Naive thymus-derived CD8-positive, alpha-beta T cell (primary cell): ENCODE measurements at regions not wholly inside any gene's neighbourhood (a gene's known extent, or its start where the extent isn't known, plus 50 kb on each side); places are given as distances from the start of the nearest gene placed in this dataset.

Experiments used
- ATAC-seq, 2 donors: fragments of 150-1000 bp; cut with Tn5 transposase in 1 of 2; sonication (Bioruptor Pico), chemical (Tn5 transposase) in 1 of 2; 1 replicate in 1 of 2; 2 replicates in 1 of 2; pipeline ENCODE4 v1.10.0; 2021; ENCODE audit warnings: mild to moderate bottlenecking in 2 of 2, moderate library complexity in 2 of 2
- POLR2A ChIA-PET: fragments of 350-600 bp; sonication (Branson Sonifier 250); formaldehyde crosslinking; loops from one replicate; lab custom pipeline; 2021; ENCODE audit warnings: antibody characterized with exemption; lab: Charles Lee
- DNase-seq, 10 donors: peaks; one replicate each; pipeline versions ENCODE4 v3.0.0 to v3.0.0-alpha.2; 2020 to 2022
- H3K27ac Mint-ChIP-seq, 10 donors: one replicate each; pipeline ENCODE4 v1.8.0; 2020 to 2022; ENCODE audit warnings: mild to moderate bottlenecking in 10 of 10, mixed read lengths in 10 of 10, moderate library complexity in 4 of 10, inconsistent platforms in 1 of 10
- H3K27me3 Mint-ChIP-seq, 5 donors: one replicate each; pipeline ENCODE4 v1.8.0; 2021 to 2022; ENCODE audit warnings: mixed read lengths in 5 of 5
- H3K36me3 Mint-ChIP-seq, 3 donors: one replicate each; pipeline ENCODE4 v1.8.0; 2020 to 2022; ENCODE audit warnings: mixed read lengths in 3 of 3, mild to moderate bottlenecking in 2 of 3, inconsistent platforms in 1 of 3
- H3K4me1 Mint-ChIP-seq, 4 donors: one replicate each; pipeline ENCODE4 v1.8.0; 2021 to 2022; ENCODE audit warnings: mixed read lengths in 4 of 4
- H3K4me3 Mint-ChIP-seq, 10 donors: one replicate each; pipeline ENCODE4 v1.8.0; 2020 to 2022; ENCODE audit warnings: mild to moderate bottlenecking in 10 of 10, mixed read lengths in 10 of 10, moderate library complexity in 6 of 10, inconsistent platforms in 1 of 10
- H3K9me3 Mint-ChIP-seq, 9 donors: one replicate each; pipeline ENCODE4 v1.8.0; 2020 to 2022; ENCODE audit warnings: mixed read lengths in 9 of 9, mild to moderate bottlenecking in 3 of 9, inconsistent platforms in 1 of 9, moderate library complexity in 1 of 9

- no peaks in the 10 kb centered on the region for H3K4me1 Mint-ChIP-seq
- H3K27ac Mint-ChIP-seq, result no peak overlapping the region
- DNase-seq, result no peak
- H3K9me3 Mint-ChIP-seq, result no peaks in the 10 kb centered on the region
- POLR2A ChIA-PET, result no interaction called here
- no peak for ATAC-seq
- peaks cover 0 to 29% (median 4%) of the 10 kb centered on the region in 5 donors for H3K27me3 Mint-ChIP-seq
- no peaks in the 10 kb centered on the region for H3K36me3 Mint-ChIP-seq
- H3K4me3 Mint-ChIP-seq, result no peak overlapping the region
Observed at GRCh38 chr6:98724537-98724936, 109.8 kb upstream of the POU3F2 start.

DNA sequence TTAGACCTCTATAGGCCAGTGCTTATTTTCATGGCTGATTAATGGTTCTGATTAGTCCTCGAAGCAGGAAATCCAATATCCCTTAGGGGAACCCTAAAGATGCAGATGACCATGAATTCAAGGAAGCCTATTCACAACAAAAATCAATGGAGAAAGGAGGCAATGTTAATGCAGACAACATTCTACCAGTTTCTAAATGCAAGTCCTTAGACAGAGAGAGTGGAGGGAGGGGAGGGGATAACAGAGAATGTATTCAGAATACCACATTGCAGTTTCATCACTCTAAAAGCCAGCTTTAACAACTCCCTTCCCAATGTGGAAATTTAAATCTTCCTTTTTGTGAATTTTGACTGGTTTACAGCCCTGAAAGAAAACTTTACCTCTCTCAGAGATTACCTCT is 87.1 kb upstream of the POU3F2 start:
- H3K4me3 Mint-ChIP-seq, result no peak overlapping the region
- no peaks in the 10 kb centered on the region for H3K36me3 Mint-ChIP-seq
- no peaks in the 10 kb centered on the region for H3K4me1 Mint-ChIP-seq
- POLR2A ChIA-PET, result no interaction called here
- no peak for DNase-seq
- H3K9me3 Mint-ChIP-seq, result peaks cover 0 to 15% (median 2%) of the 10 kb centered on the region in 9 donors
- H3K27me3 Mint-ChIP-seq, result peaks cover 0 to 16% (median 5%) of the 10 kb centered on the region in 5 donors
- H3K27ac Mint-ChIP-seq, result no peak overlapping the region
- no peak for ATAC-seq

DNA sequence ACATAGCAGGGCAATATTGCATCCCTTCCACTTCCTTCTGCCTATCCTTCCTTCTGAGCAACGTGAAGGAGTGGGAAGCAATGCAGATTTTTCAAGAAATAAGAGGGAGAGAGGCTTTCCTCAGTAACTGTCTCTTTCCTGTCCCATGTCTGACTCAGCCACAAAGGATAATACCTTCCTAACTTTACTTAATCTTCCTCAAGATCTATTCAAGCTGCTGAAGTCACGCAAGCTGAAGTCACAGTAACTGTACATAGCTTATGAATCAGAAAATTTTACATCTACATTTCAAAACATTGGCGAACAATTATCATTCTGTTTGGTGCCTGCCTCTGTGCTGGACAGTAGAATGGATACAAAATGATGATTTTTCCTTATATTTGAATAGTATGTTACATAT is 86.4 kb upstream of the POU3F2 start:
- H3K36me3 Mint-ChIP-seq, result no peaks in the 10 kb centered on the region
- POLR2A ChIA-PET, result no interaction called here
- H3K4me1 Mint-ChIP-seq, result no peaks in the 10 kb centered on the region
- no peak overlapping the region for H3K4me3 Mint-ChIP-seq
- no peak overlapping the region for H3K27ac Mint-ChIP-seq
- no peak for ATAC-seq
- peaks cover 0 to 18% (median 5%) of the 10 kb centered on the region in 5 donors for H3K27me3 Mint-ChIP-seq
- no peak for DNase-seq
- peaks cover 0 to 20% (median 4%) of the 10 kb centered on the region in 9 donors for H3K9me3 Mint-ChIP-seq

- no peak for DNase-seq
- Mint-ChIP-seq H3K27me3 (peaks cover 12 to 37% (median 17%) of the 10 kb centered on the region in 5 donors), H3K4me1 (peaks cover 2 to 7% (median 2%) of the 10 kb centered on the region in 4 donors), H3K27ac (no peak overlapping the region), H3K36me3 (peaks cover 0 to 15% (median 3%) of the 10 kb centered on the region in 3 donors), H3K9me3 (peaks cover 0 to 7% (median 0%) of the 10 kb centered on the region in 9 donors), H3K4me3 (no peak overlapping the region)
- POLR2A ChIA-PET, result no interaction called here
- no peak for ATAC-seq
Observed at GRCh38 chr6:98759459-98759858, 74.9 kb upstream of the POU3F2 start.

DNA sequence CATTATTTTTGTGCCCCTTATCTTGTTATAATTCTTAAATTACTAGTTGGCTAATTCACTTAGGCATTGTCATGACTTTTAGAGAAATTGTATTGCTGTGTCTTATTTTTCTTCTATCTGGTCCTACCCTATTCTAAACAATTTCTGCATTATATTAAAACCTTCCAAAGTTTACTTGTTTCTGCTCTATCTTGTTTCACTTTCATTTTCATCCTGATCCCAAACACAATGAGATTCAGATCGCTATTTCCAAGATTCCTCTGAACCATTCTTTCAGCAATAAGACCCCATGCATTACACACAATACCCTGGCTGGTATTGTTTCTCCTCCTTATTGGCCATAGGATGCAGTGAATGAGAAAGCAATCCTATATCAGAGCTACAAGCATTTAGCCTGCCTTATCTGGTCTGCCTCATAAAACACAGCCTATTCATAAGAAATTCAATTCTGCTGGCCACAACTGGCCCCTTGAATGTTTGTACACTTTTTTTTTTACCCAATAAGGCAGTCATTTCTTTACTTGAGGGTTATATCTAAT is 69.9 kb upstream of the POU3F2 start:
- H3K27ac Mint-ChIP-seq, result no peak overlapping the region
- peaks cover 0 to 7% (median 0%) of the 10 kb centered on the region in 9 donors for H3K9me3 Mint-ChIP-seq
- ATAC-seq (no peak), DNase-seq (no peak)
- peaks cover 0 to 15% (median 3%) of the 10 kb centered on the region in 3 donors for H3K36me3 Mint-ChIP-seq
- H3K4me1 Mint-ChIP-seq, result peaks cover 2 to 10% (median 4%) of the 10 kb centered on the region in 4 donors
- H3K4me3 Mint-ChIP-seq, result peak overlapping the region; percentile 21 to 76 (median 43)
- POLR2A ChIA-PET, result no interaction called here
- peaks cover 19 to 51% (median 27%) of the 10 kb centered on the region in 5 donors for H3K27me3 Mint-ChIP-seq

GRCh38 chr6:98769546-98769945 is 64.8 kb upstream of the POU3F2 start:
- Mint-ChIP-seq H3K4me3 (no peak overlapping the region), H3K27me3 (peaks cover 12 to 56% (median 27%) of the 10 kb centered on the region in 5 donors), H3K4me1 (peaks cover 0 to 2% (median under 1%) of the 10 kb centered on the region in 4 donors), H3K9me3 (no peaks in the 10 kb centered on the region), H3K27ac (no peak overlapping the region), H3K36me3 (no peaks in the 10 kb centered on the region)
- DNase-seq (no peak), ATAC-seq (no peak)
- POLR2A ChIA-PET, result no interaction called here

- ATAC-seq (no peak), DNase-seq (no peak)
- Mint-ChIP-seq H3K4me1 (no peaks in the 10 kb centered on the region), H3K36me3 (no peaks in the 10 kb centered on the region), H3K27ac (peak overlapping the region in 1 of 10 donors; percentile 24), H3K27me3 (peaks cover 13 to 28% (median 23%) of the 10 kb centered on the region in 5 donors), H3K4me3 (no peak overlapping the region), H3K9me3 (no peaks in the 10 kb centered on the region)
- POLR2A ChIA-PET, result no interaction called here
Observed at GRCh38 chr6:98775205-98775604, 59.2 kb upstream of the POU3F2 start.

- ATAC-seq, result no peak
- H3K4me3 Mint-ChIP-seq, result no peak overlapping the region
Observed at GRCh38 chr6:98777762-98778161, 56.6 kb upstream of the POU3F2 start.

GRCh38 chr6:98779618-98780017 is 54.8 kb upstream of the POU3F2 start:
- Mint-ChIP-seq H3K27ac (no peak overlapping the region), H3K4me1 (no peaks in the 10 kb centered on the region), H3K4me3 (no peak overlapping the region), H3K9me3 (peaks cover 0 to 3% (median 0%) of the 10 kb centered on the region in 9 donors), H3K27me3 (peaks cover 19 to 32% (median 22%) of the 10 kb centered on the region in 5 donors), H3K36me3 (no peaks in the 10 kb centered on the region)
- POLR2A ChIA-PET, result no interaction called here
- DNase-seq (no peak), ATAC-seq (no peak)

More at GRCh38 chr6:98777762-98778161, 56.6 kb upstream of the POU3F2 start:
- Mint-ChIP-seq H3K27ac (no peak overlapping the region), H3K27me3 (peaks cover 18 to 32% (median 22%) of the 10 kb centered on the region in 5 donors), H3K9me3 (no peaks in the 10 kb centered on the region), H3K4me1 (no peaks in the 10 kb centered on the region), H3K36me3 (no peaks in the 10 kb centered on the region)
- DNase-seq, result no peak
- POLR2A ChIA-PET, result no interaction called here

GRCh38 chr6:98782772-98783171 is 51.6 kb upstream of the POU3F2 start:
- POLR2A ChIA-PET, result no interaction called here
- Mint-ChIP-seq H3K27me3 (peaks cover 25 to 43% (median 32%) of the 10 kb centered on the region in 5 donors), H3K27ac (no peak overlapping the region), H3K9me3 (peaks cover 0 to 8% (median 0%) of the 10 kb centered on the region in 9 donors), H3K36me3 (no peaks in the 10 kb centered on the region), H3K4me1 (no peaks in the 10 kb centered on the region), H3K4me3 (no peak overlapping the region)
- DNase-seq, result no peak
- no peak for ATAC-seq

DNA sequence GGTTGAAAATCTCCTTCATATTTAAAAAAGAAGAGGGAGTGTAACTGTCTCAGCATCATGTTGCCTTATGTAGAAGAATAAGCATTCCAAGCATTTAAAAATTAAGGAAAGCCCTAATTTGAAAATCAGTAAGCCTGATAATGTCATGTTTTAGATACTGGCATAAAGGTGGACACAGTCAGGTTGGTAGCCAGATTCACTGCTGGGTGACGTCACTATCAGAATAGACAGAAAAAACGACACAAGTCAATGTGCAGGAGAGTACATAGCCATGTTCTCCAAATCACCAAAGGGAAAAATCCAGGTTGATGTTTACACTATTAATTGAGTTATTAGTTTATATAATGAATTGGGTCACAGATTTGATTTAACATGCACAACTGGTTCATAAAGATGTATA is 50.8 kb upstream of the POU3F2 start:
- POLR2A ChIA-PET, result no interaction called here
- H3K4me1 Mint-ChIP-seq, result no peaks in the 10 kb centered on the region
- peaks cover 28 to 51% (median 32%) of the 10 kb centered on the region in 5 donors for H3K27me3 Mint-ChIP-seq
- no peaks in the 10 kb centered on the region for H3K36me3 Mint-ChIP-seq
- no peak overlapping the region for H3K27ac Mint-ChIP-seq
- ATAC-seq (no peak), DNase-seq (no peak)
- peaks cover 0 to 8% (median 0%) of the 10 kb centered on the region in 9 donors for H3K9me3 Mint-ChIP-seq
- no peak overlapping the region for H3K4me3 Mint-ChIP-seq
